Kidney tubule cell (primary cell): ENCODE measurements at regions not wholly inside any gene's neighbourhood (a gene's known extent, or its start where the extent isn't known, plus 50 kb on each side); places are given as distances from the start of the nearest gene placed in this dataset.
A peak's percentile ranks its signal among the peaks of the same experiment; 100 is the strongest.
"Not testable (repeated sequence)": the region's sequence is repeated elsewhere in the genome, so short reads cannot be mapped to it uniquely, and the experiment has no call there.

Experiments used
- DNase-seq: peaks from one replicate; pipeline ENCODE4 v3.0.0-alpha.2; 2018; ENCODE audit warnings: low spot score

DNA sequence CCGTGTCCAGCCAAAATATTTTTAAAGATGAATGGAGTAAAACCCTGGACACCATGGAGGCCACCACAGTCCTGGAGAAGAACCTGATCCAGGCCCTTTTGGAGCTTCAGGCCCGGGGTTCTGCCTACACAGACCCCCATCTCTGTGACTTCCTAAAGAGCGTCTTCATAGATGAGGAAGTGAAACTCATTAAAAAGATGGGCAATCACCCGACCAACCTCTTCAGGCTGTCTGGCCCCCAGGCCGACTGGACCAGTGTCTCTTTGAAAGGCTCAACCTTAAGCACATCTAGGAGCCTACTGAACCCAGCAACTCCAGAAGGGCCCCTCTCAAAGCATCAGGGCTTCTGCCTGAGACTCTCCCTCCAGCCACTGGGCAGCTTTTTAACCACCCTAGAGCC lies 107.9 kb upstream of the FAM174B start:
- DNase-seq, result no peak

- not testable (repeated sequence) for DNase-seq
Measured at GRCh38 chr15:92768131-92768530, 112.6 kb upstream of the FAM174B start.

DNA sequence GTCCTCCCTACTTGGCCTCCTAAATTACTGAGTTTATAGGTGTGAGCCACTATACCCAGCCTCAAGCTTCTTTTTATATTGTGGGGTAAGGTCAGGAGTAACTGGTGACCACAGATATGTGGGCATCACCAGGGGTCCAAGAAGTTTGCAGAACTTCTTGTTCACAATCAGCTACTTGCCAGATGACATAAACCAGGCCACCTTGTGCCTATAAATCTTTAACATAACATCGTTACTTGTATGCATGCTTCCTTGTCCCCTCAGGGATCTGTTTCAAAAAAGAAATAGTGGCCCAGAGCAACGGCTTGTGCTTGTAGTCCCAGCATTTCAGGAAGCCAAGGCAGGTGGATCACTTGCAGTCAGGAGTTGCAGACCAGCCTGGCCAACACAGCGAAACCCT lies 115.1 kb upstream of the FAM174B start:
- DNase-seq, result no peak

DNA sequence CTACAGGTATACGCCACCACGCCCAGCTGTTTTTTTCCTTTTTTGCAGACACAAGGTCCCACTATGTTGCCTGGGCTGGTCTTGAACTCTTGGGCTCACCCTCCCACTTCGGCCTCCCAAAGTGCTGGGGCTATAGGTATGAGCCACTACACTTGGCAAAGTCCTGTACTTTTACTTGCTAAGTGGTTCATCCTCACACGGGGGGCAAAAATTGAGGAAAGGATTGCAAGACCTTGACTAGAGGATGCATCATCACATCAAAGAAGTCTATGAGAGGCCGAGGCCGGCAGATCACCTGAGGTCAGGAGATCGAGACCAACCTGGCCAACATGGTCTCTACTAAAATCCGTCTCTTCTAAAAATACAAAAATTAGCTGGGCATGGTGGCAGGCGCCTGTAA lies 116.5 kb upstream of the FAM174B start:
- DNase-seq, result no peak

DNA sequence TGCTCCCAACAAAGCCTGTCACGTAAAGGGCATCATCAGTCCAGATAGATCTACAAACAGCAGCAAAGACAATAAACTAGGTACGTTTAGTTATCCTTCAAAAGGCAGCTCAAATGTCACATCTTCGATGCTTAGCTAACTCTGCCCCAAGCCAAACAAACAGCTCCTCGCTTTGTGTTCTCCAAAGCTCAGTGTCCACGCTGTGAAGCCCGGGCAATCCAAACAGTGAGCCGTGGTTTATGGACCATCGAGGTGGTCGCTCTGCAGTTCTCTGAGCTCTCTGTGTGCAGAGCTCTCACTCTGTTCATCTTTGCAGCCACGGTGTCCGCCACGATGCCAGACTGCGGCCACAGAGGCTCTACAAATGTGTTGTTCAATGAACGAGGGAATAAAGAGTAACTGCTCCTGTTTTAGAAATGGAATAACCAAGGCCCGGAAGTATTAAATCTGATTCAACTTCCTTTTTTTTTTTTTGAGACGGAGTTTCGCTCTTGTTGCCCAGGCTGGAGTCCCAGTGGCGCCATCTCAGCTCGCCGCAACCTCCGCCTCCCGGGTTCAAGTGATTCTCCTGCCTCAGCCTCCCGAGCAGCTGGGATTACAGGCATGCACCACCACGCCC lies 117.2 kb upstream of the FAM174B start:
- DNase-seq, result no peak

- DNase-seq, result no peak
Measured at GRCh38 chr15:92773340-92773739, 117.8 kb upstream of the FAM174B start.

DNA sequence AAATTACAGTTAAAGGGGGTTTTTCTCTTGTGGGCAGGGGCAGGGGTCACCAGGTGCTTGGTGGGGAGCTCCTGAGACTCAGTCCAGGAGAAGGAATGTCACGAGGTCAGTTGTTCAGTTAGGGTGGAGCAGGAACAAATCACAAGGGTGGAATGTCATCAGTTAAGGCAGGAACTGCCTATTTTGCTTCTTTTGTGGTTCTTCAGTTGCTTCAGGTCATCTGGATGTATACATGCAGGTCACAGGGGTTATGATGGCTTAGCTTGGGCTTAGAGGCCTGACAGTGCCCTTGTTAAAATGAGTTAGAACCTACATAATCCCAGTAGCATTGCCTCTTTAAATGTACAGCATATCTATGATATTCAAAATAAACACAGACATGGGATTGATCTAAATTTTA lies 120.2 kb upstream of the CHD2 start:
- no peak for DNase-seq

GRCh38 chr15:92780843-92781242 lies 119.3 kb upstream of the CHD2 start:
- DNase-seq, result no peak

- DNase-seq, result no peak
Measured at GRCh38 chr15:92781925-92782453, 118.1 kb upstream of the CHD2 start.

DNA sequence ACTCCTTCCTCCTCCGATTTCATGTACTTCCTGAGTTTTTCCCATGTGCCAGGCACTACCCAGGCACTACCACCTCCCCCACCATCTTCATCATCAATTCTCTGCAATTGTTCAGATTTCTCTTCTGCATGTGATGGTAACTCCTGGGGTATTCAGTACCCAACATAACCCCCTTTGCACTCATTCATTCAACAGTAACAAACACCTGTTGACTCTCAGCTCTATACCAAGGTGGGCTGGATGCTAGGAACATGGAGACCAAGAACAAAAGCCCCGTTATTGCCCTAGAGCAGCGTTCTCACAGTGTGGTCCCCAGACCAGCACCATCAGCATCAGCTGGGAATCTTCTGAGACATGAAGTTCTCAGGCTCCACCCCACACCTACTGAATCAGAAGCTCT lies 113.0 kb upstream of the CHD2 start:
- no peak for DNase-seq

- DNase-seq, result no peak
Measured at GRCh38 chr15:92788196-92788595, 111.9 kb upstream of the CHD2 start.

GRCh38 chr15:92788793-92789192 lies 111.3 kb upstream of the CHD2 start:
- DNase-seq, result not testable (repeated sequence)

- no peak for DNase-seq
Measured at GRCh38 chr15:92796161-92796611, 103.9 kb upstream of the CHD2 start.

DNA sequence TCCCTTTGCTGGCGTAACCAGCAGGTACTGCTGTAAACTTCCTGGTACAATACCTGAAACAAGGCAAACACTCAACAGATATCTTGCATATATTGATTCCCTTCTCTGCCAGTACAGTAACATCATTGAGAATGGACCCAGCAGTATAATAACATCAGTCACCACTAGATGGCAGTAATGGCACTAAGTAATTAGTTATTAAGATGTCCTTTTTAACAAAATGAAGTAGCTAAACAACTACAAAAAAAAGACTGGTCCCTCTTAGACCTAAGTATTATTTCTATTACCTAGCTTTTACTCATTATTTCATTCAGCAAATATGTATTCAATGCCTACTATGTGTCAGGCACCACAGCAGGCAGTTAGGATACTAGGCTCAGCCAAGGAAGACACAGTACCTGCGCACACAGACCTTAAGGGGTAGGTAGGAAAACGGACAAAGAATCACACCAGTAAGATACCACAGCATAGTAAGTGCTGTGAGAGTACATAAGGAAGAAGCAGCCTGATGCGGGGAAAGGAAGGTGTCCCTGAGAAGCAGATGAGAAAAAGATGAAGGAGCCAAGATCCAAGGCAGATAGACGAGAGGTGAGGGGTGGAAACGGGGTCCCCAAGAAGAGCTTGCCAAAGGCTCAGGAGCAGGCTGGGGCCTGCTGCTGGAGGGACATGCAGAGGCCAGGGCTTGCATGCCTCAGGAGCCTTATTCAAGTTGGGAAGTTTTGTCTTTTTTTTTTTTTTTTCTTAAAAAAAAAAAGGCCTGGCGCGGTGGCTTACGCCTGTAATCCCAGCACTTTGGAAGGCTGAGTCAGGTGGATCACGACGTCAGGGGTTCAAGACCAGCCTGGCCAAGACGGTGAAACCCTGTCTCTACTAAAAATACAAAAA lies 102.7 kb upstream of the CHD2 start:
- peak; percentile 83 for DNase-seq

- DNase-seq, result no peak
Measured at GRCh38 chr15:92800013-92800412, 100.1 kb upstream of the CHD2 start.

DNA sequence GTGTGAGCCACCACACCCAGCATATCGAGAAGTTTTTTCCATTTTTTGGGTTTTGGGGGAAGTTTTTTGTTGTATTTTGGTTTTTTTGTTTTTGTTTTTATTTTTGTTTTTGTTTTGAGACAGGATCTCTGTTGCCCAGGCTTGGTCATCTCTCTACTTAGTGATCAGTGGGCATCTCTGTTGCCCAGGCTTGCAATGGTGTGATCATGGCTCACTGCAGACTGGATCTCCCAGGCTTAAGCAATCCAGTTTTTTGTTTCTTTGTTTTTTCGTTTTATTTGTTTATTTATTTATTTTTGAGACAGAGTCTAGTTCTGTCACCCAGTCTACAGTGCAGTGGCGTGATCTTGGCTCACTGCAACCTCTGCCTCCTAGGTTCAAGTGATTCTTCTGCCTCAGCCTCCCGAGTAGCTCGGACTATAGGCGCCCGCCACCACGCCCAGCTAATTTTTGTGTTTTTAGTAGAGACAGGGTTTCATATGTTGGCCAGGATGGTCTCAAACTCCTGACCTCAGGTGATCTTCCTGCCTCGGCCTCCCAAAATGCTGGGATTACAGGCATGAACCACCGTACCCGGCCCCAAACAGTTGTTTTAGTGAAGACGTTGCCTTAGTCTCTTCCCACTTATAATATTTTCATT lies 99.6 kb upstream of the CHD2 start:
- not testable (repeated sequence) for DNase-seq

GRCh38 chr15:92801056-92801773 lies 98.9 kb upstream of the CHD2 start:
- DNase-seq, result peak; percentile 79

DNA sequence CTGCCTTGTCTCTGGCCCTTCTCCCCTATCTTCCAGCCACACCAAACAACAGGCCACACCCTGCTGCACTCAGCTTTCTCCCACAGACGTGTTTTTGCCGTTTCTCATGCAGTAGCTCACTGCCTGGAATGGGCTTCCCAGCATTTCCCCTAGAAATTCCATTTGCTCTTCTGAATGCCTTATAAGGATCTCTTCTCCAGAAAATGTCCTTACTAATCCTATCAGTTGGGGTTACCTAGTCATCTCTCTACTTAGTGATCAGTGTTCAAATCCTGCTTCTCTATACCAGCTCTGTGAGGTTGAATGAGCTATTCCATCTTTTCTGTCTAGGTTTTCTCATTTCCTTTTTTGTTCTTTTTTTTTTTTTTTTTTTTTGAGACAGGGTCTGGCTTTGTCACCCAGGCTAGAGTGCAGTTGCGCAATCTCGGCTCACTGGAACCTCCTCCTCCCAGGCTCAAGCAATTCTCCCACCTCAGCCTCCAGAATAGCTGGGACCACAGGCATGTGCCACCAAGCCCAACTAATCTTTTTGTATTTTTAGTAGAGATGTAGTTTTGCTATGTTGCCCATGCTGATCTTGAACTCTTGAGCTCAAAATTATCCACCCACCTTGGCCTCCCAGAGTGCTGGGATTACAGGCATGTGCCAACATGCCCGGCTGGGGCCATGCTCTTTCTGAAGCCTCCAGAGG lies 98.2 kb upstream of the CHD2 start:
- DNase-seq, result peak; percentile 75

GRCh38 chr15:92803536-92803851 lies 96.6 kb upstream of the CHD2 start:
- no peak for DNase-seq

DNA sequence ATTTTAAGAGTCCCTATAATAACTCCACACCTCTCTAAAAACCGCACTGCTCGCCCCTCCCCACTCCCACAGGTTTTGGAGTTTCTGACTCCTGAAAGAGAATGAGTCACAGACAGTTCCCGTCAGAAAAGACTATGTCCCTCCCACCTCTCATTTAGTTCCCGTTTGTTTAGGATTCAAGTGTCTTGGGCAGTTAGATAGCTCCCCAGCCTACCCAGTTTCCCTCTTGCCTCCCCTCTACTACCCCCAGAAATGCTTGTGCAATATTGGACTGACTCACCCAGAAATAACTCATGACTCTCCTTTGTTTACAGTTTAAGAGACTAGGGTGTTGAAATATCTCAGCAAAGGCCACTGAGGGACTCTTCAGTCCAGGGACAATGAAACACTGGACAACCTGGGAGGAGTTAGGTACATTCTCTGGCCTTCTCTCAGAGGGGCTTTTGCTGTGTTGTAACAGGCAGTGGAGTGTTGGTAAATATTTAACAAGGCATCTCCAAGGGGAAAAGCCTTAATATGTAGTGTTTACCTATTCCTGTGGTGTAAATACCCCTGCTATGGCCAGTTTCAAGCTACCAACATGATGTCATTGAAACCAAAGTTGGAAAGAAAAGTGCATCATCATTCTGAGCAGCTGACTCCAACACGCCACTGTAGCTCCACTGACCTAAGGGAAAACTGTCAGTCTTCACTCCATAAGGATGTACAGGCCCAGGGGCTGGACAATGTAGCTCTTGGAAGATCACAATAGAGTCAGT lies 96.1 kb upstream of the CHD2 start:
- DNase-seq, result peak; percentile 100

DNA sequence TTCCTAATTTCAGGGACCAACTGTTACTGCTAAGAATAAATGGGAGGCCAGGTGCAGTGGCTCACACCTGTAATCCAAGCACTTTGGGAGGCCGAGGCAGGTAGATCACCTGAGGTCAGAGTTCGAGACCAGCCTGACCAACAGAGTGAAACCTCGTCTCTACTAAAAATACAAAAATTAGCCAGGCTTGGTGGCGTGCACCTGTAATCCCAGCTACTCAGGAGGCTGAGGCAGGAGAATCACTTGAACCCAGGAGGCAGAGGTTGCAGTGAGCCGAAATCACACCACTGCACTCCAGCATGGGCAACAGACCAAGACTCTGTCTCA lies 95.6 kb upstream of the CHD2 start:
- not testable (repeated sequence) for DNase-seq
